H1 (cell line): ENCODE measurements at regions not wholly inside any gene's neighbourhood (a gene's known extent, or its start where the extent isn't known, plus 50 kb on each side); places are given as distances from the start of the nearest gene placed in this dataset.

ENCODE experiments used
- BACH1 ChIP-seq: IDR thresholded peaks from 2 replicates; pipeline ENCODE4 v1.6.1; 2012; ENCODE audit warnings: low read length, improper control_type of control experiment
- FOSL1 ChIP-seq: IDR thresholded peaks from 2 replicates; pipeline ENCODE4 v1.6.1; 2011; ENCODE audit warnings: mild to moderate bottlenecking, low read depth, low read length, moderate library complexity; ENCODE audit not compliant: insufficient read depth
- GTF2F1 ChIP-seq: IDR thresholded peaks from 2 replicates; pipeline ENCODE4 v1.6.1; 2012; ENCODE audit warnings: low read depth, low read length, improper control_type of control experiment, borderline replicate concordance
- POLR2AphosphoS5 ChIP-seq: IDR thresholded peaks from 2 replicates; pipeline ENCODE4 v1.6.1; 2011; ENCODE audit warnings: low read depth, low read length

DNA sequence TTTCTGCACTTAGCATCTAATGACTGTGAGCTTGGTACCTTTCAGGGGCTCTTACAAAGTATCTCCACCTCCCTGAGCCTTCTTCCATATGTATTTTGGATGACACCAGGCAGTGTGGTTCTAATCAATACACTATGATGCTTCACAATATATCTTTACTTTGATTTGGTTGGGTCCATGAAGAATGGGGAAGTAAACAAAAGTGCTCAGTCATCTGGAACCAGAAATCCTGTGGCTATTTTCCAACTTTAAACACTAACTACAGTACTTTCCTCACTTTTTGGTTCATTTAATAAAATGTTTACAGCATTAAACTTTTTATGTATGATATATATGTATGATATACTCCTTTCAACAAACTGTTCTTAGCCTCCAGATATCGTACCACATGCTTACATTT lies 216.4 kb upstream of the AFF2 start (continued):
- TF ChIP-seq POLR2AphosphoS5 (no peak), GTF2F1 (no peak), BACH1 (no peak), FOSL1 (no peak)
- TF ChIP-seq, all 59 proteins: peak for 0
